ENCODE measurements at regions not wholly inside any gene's neighbourhood (a gene's known extent, or its start where the extent isn't known, plus 50 kb on each side); places are given as distances from the start of the nearest gene placed in this dataset.

GRCh38 chr6:37580176-37580955 lies 80.7 kb upstream of the CCDC167 start:
- no peaks in the 10 kb centered on the region for H3K4me1 ChIP-seq (ENCODE audit: control insufficient read depth, insufficient read depth, low read length)
- no peak overlapping the region for H3K9ac ChIP-seq (ENCODE audit: low read length)
- no peaks in the 10 kb centered on the region for H3K27me3 ChIP-seq (ENCODE audit: control insufficient read depth, insufficient read depth, low read length)
- H3K27ac ChIP-seq (ENCODE audit: low read depth, low read length): no peak overlapping the region
- H3K36me3 ChIP-seq (ENCODE audit: control insufficient read depth, insufficient read depth, low read length): no peaks in the 10 kb centered on the region
- no peak overlapping the region for H3K4me3 ChIP-seq (ENCODE audit: low read length)

DNA sequence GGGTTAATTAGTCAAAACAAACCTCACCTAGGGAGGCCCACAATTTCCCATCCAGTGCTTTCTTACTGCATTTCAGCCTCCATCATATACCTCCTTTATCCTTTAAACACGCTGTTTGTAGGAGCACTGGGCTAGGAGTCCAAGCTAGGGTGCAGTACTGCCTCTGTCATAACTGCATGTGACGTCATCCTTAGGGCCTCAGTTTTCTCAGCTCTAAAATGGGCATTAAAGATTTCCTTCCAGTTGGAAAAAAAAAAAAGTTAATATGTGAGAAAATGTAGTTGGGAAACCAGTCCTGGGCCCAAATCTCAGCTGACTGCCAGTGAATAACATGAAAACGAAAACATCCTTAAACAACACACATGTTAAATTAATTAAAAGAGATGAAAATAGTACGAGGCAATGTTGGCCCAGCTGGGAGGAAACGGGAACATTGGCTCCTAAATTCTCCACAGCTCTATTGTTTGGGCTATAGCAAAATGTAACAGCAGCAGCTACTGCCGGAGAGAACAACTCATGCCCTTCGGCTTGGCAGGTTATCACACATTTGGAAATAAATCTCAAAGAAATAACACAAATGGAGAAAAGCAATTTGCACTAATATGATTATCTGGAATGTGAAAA lies 79.9 kb upstream of the CCDC167 start:
- H3K36me3 ChIP-seq (ENCODE audit: control insufficient read depth, insufficient read depth, low read length): no peaks in the 10 kb centered on the region
- no peak overlapping the region for H3K27ac ChIP-seq (ENCODE audit: low read depth, low read length)

GRCh38 chr6:37578104-37578503 lies 78.4 kb upstream of the CCDC167 start:
- H3K27ac ChIP-seq (ENCODE audit: low read depth, low read length): no peak overlapping the region

More for the DNA sequence above, 79.9 kb upstream of the CCDC167 start:
- Histone ChIP-seq H3K4me3 (ENCODE audit: low read length) (no peak overlapping the region), H3K9ac (ENCODE audit: low read length) (no peak overlapping the region), H3K4me1 (ENCODE audit: control insufficient read depth, insufficient read depth, low read length) (no peaks in the 10 kb centered on the region), H3K27me3 (ENCODE audit: control insufficient read depth, insufficient read depth, low read length) (no peaks in the 10 kb centered on the region)

GRCh38 chr6:37576336-37576737 lies 76.6 kb upstream of the CCDC167 start:
- Histone ChIP-seq H3K27ac (ENCODE audit: low read depth, low read length) (no peak overlapping the region), H3K36me3 (ENCODE audit: control insufficient read depth, insufficient read depth, low read length) (no peaks in the 10 kb centered on the region), H3K9ac (ENCODE audit: low read length) (no peak overlapping the region), H3K27me3 (ENCODE audit: control insufficient read depth, insufficient read depth, low read length) (no peaks in the 10 kb centered on the region), H3K4me1 (ENCODE audit: control insufficient read depth, insufficient read depth, low read length) (no peaks in the 10 kb centered on the region), H3K4me3 (ENCODE audit: low read length) (no peak overlapping the region)

More at GRCh38 chr6:37578104-37578503, 78.4 kb upstream of the CCDC167 start:
- Histone ChIP-seq H3K27me3 (ENCODE audit: control insufficient read depth, insufficient read depth, low read length) (no peaks in the 10 kb centered on the region), H3K4me1 (ENCODE audit: control insufficient read depth, insufficient read depth, low read length) (no peaks in the 10 kb centered on the region), H3K4me3 (ENCODE audit: low read length) (no peak overlapping the region), H3K9ac (ENCODE audit: low read length) (no peak overlapping the region), H3K36me3 (ENCODE audit: control insufficient read depth, insufficient read depth, low read length) (no peaks in the 10 kb centered on the region)

DNA sequence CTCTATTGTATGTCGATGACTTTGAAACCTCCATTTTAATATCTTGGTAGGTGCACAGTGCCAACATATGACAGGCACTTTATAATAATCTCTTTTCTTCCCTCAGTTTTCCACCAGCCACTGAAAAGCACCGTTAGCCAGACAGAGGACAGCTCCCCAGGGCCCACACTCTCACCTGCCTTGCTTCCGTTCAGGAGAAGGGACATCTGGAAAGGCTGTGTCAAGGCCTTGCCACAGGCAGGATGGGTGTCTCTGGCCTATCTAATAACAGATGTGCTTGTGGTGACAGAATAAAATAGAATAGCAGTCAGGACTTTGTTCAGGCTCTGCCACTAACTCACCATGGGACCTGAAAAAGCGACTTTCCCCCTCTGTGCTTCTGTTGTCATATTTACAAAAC lies 75.5 kb upstream of the CCDC167 start:
- Histone ChIP-seq H3K4me1 (ENCODE audit: control insufficient read depth, insufficient read depth, low read length) (no peaks in the 10 kb centered on the region), H3K4me3 (ENCODE audit: low read length) (no peak overlapping the region), H3K9ac (ENCODE audit: low read length) (no peak overlapping the region), H3K36me3 (ENCODE audit: control insufficient read depth, insufficient read depth, low read length) (no peaks in the 10 kb centered on the region), H3K27me3 (ENCODE audit: control insufficient read depth, insufficient read depth, low read length) (no peaks in the 10 kb centered on the region), H3K27ac (ENCODE audit: low read depth, low read length) (no peak overlapping the region)

DNA sequence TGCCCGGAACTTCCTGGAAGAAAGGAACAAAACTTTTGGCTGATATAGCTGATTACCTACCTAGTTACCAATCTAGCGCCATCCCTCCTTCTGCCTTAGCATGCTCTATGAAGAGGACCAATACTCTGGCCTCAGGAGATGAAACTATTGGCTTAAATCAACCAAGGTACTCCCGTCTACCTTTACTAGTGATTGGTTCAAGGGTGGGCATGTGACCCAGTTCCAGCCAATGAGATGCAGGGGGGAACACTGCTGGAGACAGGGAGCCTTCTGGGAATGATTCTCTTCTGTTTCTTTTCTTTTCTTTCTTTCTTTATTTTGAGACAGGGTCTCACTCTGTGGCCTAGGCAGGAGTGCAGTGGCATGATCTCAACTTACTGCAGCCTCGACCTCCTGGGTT lies 72.6 kb upstream of the CCDC167 start:
- H3K9ac ChIP-seq (ENCODE audit: low read length): no peak overlapping the region
- no peak overlapping the region for H3K4me3 ChIP-seq (ENCODE audit: low read length)
- H3K36me3 ChIP-seq (ENCODE audit: control insufficient read depth, insufficient read depth, low read length): no peaks in the 10 kb centered on the region
- H3K27ac ChIP-seq (ENCODE audit: low read depth, low read length): no peak overlapping the region
- H3K27me3 ChIP-seq (ENCODE audit: control insufficient read depth, insufficient read depth, low read length): no peaks in the 10 kb centered on the region
- no peaks in the 10 kb centered on the region for H3K4me1 ChIP-seq (ENCODE audit: control insufficient read depth, insufficient read depth, low read length)

DNA sequence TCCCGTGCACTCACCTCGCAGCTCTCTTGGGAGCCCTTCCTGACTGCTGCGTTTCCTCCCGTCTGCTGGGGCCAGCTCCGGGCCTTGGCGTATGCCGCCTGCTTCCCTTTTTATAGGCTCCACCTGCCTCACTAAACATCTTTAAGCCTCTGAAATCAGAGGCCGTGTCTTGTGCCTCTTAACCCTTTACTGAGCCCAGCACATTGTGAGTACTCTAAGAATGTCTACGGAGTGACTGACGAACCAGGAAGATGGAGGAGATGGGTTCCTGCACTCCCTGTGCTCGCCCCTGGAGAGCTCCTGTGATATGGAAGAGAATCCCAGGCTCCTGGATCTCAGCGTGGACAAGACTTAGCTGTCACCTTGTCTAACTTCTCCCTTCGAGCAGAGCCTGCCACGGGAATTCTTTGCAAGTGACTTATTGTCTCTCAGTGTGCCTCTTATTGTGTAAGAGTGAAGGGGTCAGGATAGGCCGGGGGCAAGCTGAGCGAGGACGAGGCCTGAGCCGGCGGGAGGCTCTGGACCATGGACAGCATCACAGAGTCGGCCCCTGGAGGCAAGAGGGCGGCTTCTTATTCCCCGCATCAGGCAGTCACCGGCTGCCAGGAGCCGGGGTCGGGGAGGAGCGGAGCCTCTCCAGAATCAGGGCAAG lies 70.9 kb upstream of the CCDC167 start:
- Histone ChIP-seq H3K4me1 (ENCODE audit: control insufficient read depth, insufficient read depth, low read length) (no peaks in the 10 kb centered on the region), H3K4me3 (ENCODE audit: low read length) (no peak overlapping the region), H3K27ac (ENCODE audit: low read depth, low read length) (no peak overlapping the region), H3K9ac (ENCODE audit: low read length) (no peak overlapping the region), H3K36me3 (ENCODE audit: control insufficient read depth, insufficient read depth, low read length) (no peaks in the 10 kb centered on the region), H3K27me3 (ENCODE audit: control insufficient read depth, insufficient read depth, low read length) (peaks cover under 1% of the 10 kb centered on the region)

GRCh38 chr6:37569743-37570481 lies 70.2 kb upstream of the CCDC167 start:
- Histone ChIP-seq H3K9ac (ENCODE audit: low read length) (no peak overlapping the region), H3K4me1 (ENCODE audit: control insufficient read depth, insufficient read depth, low read length) (no peaks in the 10 kb centered on the region), H3K36me3 (ENCODE audit: control insufficient read depth, insufficient read depth, low read length) (no peaks in the 10 kb centered on the region), H3K27ac (ENCODE audit: low read depth, low read length) (no peak overlapping the region), H3K4me3 (ENCODE audit: low read length) (no peak overlapping the region), H3K27me3 (ENCODE audit: control insufficient read depth, insufficient read depth, low read length) (peaks cover 2% of the 10 kb centered on the region)

GRCh38 chr6:37569317-37569716 lies 69.6 kb upstream of the CCDC167 start:
- no peaks in the 10 kb centered on the region for H3K36me3 ChIP-seq (ENCODE audit: control insufficient read depth, insufficient read depth, low read length)
- H3K27ac ChIP-seq (ENCODE audit: low read depth, low read length): no peak overlapping the region
- no peaks in the 10 kb centered on the region for H3K4me1 ChIP-seq (ENCODE audit: control insufficient read depth, insufficient read depth, low read length)
- H3K27me3 ChIP-seq (ENCODE audit: control insufficient read depth, insufficient read depth, low read length): peaks cover 2% of the 10 kb centered on the region
- H3K4me3 ChIP-seq (ENCODE audit: low read length): no peak overlapping the region
- no peak overlapping the region for H3K9ac ChIP-seq (ENCODE audit: low read length)

DNA sequence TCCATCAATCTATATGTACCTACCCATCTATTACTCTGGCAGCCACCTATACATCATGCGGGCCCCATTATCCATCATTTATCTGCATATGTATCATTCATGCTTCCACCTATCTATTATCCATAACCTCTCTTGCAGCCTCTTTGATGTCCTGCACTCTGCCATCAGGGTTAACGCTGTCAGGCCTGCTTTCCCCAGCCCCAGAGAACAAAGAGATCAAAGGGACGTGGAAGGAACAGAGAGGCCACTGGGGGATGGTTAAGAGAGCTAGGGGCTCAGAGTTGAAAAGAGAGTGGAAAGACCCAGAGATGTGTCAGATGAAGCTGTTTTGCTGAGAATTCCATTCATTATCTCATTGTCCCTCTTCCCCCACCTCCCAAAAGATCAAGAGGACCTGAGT lies 67.3 kb upstream of the CCDC167 start:
- no peak overlapping the region for H3K4me3 ChIP-seq (ENCODE audit: low read length)
- peaks cover 2% of the 10 kb centered on the region for H3K27me3 ChIP-seq (ENCODE audit: control insufficient read depth, insufficient read depth, low read length)
- H3K27ac ChIP-seq (ENCODE audit: low read depth, low read length): no peak overlapping the region
- H3K36me3 ChIP-seq (ENCODE audit: control insufficient read depth, insufficient read depth, low read length): no peaks in the 10 kb centered on the region
- H3K9ac ChIP-seq (ENCODE audit: low read length): no peak overlapping the region
- H3K4me1 ChIP-seq (ENCODE audit: control insufficient read depth, insufficient read depth, low read length): no peaks in the 10 kb centered on the region

DNA sequence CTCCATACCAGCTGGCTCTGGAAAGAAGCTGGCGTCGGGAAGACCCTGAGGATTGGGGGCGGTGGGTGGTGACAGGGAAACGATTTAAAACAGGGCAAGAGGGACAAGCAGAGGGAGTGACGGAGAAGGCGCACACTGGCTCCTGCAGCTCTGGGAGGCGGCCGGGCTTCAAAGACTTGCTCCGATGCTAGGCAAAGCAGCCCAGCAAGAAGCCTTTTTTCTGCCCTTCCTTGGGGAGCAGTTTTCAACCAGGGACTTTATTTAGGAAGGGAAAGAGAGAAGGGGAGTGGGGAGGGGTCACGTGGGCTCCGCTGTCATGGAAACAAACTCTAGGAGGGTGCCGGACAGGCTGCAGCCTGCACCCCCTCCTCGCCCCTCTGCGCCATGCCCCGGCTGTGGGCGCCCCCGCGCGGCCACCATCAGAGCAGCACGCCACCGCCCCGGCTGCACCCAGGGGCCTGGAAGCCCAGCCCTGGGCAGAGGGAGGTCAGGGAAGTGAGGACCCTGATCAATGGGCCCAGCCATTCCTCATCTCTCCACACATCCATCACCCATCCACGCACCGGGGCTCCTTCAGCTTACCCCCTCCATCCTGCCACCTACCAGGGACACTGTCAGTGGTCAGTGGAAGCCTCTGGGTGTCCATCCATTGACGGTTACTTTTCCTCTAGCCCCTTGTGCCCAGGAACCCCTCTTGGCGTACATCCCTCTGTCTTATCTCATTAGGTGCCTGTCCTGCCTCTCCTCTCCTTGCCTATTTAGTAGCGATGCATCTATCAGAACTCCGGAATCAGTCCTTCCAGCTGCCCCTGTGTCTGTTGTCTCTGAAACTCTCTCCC lies 66.6 kb upstream of the CCDC167 start:
- Histone ChIP-seq H3K4me1 (ENCODE audit: control insufficient read depth, insufficient read depth, low read length) (no peaks in the 10 kb centered on the region), H3K36me3 (ENCODE audit: control insufficient read depth, insufficient read depth, low read length) (no peaks in the 10 kb centered on the region), H3K27me3 (ENCODE audit: control insufficient read depth, insufficient read depth, low read length) (peaks cover 2% of the 10 kb centered on the region), H3K9ac (ENCODE audit: low read length) (no peak overlapping the region), H3K27ac (ENCODE audit: low read depth, low read length) (no peak overlapping the region), H3K4me3 (ENCODE audit: low read length) (peak overlapping the region; percentile 64)

All from rectal smooth muscle tissue (tissue), 1 donor.